Kidney (tissue), 13 donors: ENCODE measurements at regions not wholly inside any gene's neighbourhood (a gene's known extent, or its start where the extent isn't known, plus 50 kb on each side); places are given as distances from the start of the nearest gene placed in this dataset.

ENCODE experiments used
- DNase-seq, 5 donors: peaks; one replicate each; pipeline ENCODE4 v3.0.0-alpha.2; 2013 to 2020
- FAIRE-seq: peaks from 2 replicates; lab custom pipeline; 2012; peaks lifted over from hg19 to GRCh38; lab: Jason Lieb, UNC
- H3K27ac ChIP-seq, 2 donors: one replicate each; pipeline ENCODE4 v1.7.0; 2013; ENCODE audit warnings: low read depth in 2 of 2, low read length in 2 of 2, inconsistent platforms in 1 of 2
- H3K27me3 ChIP-seq: one replicate; pipeline ENCODE4 v1.7.1; 2013; ENCODE audit warnings: low read length, inconsistent platforms; ENCODE audit not compliant: control insufficient read depth, insufficient read depth
- H3K36me3 ChIP-seq, 3 donors: one replicate each; pipeline versions ENCODE4 v1.7.0 to v1.7.1; 2013; ENCODE audit warnings: low read length in 3 of 3, control low read depth in 1 of 3, inconsistent platforms in 1 of 3; ENCODE audit not compliant: insufficient read depth in 3 of 3, control insufficient read depth in 2 of 3
- H3K4me1 ChIP-seq, 3 donors: one replicate each; pipeline versions ENCODE4 v1.7.0 to v1.7.1; 2013; ENCODE audit warnings: low read length in 3 of 3, inconsistent platforms in 1 of 3, low read depth in 1 of 3; ENCODE audit not compliant: control insufficient read depth in 2 of 3, insufficient read depth in 2 of 3
- H3K4me3 ChIP-seq, 3 donors: one replicate each; pipeline versions ENCODE4 v1.7.0 to v1.8.1; 2013; ENCODE audit warnings: low read length in 3 of 3, control low read depth in 1 of 3, inconsistent platforms in 1 of 3
- H3K9ac ChIP-seq, 3 donors: one replicate each; pipeline versions ENCODE4 v1.7.0 to v1.7.1; 2013; ENCODE audit warnings: low read length in 3 of 3, control low read depth in 1 of 3, inconsistent platforms in 1 of 3
- H3K9me3 ChIP-seq, 3 donors: one replicate each; pipeline versions ENCODE4 v1.7.0 to v1.7.1; 2013; ENCODE audit warnings: low read length in 3 of 3, control low read depth in 1 of 3, inconsistent platforms in 1 of 3; ENCODE audit not compliant: control insufficient read depth in 2 of 3, insufficient read depth in 1 of 3
- intact Hi-C: fragments of 100-400 bp; cut with DNase I; formaldehyde crosslinking; loops from one replicate; pipeline ENCODE4 v1.11.1; 2022
- TF ChIP-seq, protein P1 (sequence below): IDR thresholded peaks from 3 replicates; pipeline ENCODE4 v1.5.1; 2012; ENCODE audit warnings: mild to moderate bottlenecking, moderate library complexity, borderline replicate concordance; ENCODE audit not compliant: insufficient read depth; ENCODE audit errors: extremely low read depth
- donor health status: control.
- donor health status: control.
- donor health status: control.
- donor health status: control.
- donor health status: control.
- donor health status: DM: yes; HTN: yes; CAD: no.
- donor health status: Normal renal cell carcinoma (clear cell type).

DNA sequence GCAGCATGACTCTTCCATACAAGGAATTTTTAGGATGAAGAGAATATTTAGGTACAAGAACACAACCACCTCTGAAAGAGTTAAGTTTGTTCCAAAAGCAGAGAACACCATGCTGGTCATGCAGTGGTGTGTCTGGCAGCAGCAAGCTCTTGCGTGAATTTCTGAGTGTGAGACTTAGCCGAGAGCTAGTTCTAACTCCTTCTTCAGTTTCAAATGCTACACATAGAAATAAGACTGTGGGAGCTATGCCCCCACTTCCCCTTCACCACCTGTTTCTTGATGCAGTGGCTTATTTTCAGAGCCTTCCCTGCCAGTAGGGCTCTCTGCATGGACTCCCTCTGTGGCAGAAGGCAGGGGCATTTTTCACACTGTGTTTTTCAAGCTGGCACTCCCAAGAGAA lies 122.9 kb upstream of the ZNF366 start:
- H3K27ac ChIP-seq = no peak overlapping the region
- no peak overlapping the region for H3K4me3 ChIP-seq
- H3K9ac ChIP-seq = no peak overlapping the region
- no peaks in the 10 kb centered on the region for H3K9me3 ChIP-seq
- no peak for FAIRE-seq
- no peak for DNase-seq
- H3K27me3 ChIP-seq = no peaks in the 10 kb centered on the region
- no peaks in the 10 kb centered on the region for H3K36me3 ChIP-seq
- H3K4me1 ChIP-seq = no peaks in the 10 kb centered on the region
- TF ChIP-seq, protein P1, sequence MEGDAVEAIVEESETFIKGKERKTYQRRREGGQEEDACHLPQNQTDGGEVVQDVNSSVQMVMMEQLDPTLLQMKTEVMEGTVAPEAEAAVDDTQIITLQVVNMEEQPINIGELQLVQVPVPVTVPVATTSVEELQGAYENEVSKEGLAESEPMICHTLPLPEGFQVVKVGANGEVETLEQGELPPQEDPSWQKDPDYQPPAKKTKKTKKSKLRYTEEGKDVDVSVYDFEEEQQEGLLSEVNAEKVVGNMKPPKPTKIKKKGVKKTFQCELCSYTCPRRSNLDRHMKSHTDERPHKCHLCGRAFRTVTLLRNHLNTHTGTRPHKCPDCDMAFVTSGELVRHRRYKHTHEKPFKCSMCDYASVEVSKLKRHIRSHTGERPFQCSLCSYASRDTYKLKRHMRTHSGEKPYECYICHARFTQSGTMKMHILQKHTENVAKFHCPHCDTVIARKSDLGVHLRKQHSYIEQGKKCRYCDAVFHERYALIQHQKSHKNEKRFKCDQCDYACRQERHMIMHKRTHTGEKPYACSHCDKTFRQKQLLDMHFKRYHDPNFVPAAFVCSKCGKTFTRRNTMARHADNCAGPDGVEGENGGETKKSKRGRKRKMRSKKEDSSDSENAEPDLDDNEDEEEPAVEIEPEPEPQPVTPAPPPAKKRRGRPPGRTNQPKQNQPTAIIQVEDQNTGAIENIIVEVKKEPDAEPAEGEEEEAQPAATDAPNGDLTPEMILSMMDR = no peak
- intact Hi-C loops = no loop called here

DNA sequence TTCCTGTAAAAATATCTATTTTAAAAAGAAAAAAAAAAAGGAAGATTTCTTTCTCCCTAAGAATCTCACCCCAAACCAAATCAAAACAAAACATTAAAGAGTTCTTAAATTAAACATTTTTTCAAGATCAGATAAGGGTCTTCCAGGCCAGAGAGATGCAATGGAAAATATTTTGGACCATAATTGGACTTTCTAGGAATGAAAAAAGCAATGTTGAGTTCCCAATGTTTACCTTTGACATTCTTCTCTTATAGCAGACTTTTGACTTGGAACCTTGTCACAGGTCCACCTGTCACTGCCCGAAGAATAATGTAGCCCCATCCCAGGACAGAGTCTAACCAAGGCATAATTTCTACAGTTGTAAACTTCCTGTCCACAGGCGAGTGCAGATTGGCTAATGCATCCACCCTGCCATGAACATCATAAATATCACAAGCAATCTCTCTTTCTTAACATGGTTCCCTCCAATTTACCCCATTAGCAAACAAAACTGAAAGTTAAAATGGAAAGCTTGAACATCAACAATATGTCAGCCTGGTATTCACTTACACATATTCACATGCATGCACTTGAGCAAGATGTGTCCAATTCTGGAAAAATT lies 121.7 kb upstream of the ZNF366 start:
- Histone ChIP-seq H3K4me1 (no peaks in the 10 kb centered on the region), H3K36me3 (no peaks in the 10 kb centered on the region), H3K27me3 (no peaks in the 10 kb centered on the region), H3K9me3 (no peaks in the 10 kb centered on the region), H3K27ac (no peak overlapping the region), H3K4me3 (no peak overlapping the region), H3K9ac (no peak overlapping the region)
- intact Hi-C loops = no loop called here
- no peak for FAIRE-seq
- TF ChIP-seq, protein P1 = no peak
- no peak for DNase-seq

DNA sequence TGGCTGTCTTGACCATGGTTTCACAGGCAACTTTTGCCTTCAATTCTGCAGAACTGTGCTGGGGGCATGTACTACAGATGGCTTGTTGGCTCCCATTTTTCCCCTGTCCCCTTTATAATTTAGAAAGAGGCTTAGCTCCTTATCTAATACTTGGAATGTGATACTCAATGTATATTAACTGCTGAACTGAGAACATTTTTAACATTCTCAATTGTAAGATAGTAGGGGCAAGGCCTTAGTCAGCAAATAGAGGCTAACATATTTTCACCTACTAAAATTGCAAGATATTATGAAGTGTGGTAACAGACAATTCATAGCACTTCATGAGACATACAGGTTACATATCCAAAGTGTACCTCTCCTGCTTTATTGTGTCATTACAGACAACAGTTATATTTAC lies 118.1 kb upstream of the ZNF366 start:
- FAIRE-seq (no peak), DNase-seq (no peak)
- H3K27ac ChIP-seq = no peak overlapping the region
- H3K36me3 ChIP-seq = no peaks in the 10 kb centered on the region
- no peak overlapping the region for H3K9ac ChIP-seq
- H3K27me3 ChIP-seq = no peaks in the 10 kb centered on the region
- intact Hi-C loops = no loop called here
- no peaks in the 10 kb centered on the region for H3K4me1 ChIP-seq
- TF ChIP-seq, protein P1 = no peak
- H3K9me3 ChIP-seq = no peaks in the 10 kb centered on the region
- H3K4me3 ChIP-seq = no peak overlapping the region
